IPS-15b (cell line): ENCODE measurements at regions not wholly inside any gene's neighbourhood (a gene's known extent, or its start where the extent isn't known, plus 50 kb on each side); places are given as distances from the start of the nearest gene placed in this dataset.

ENCODE experiments used
- H3K27me3 ChIP-seq: one replicate; pipeline ENCODE4 v1.6.1; 2013; ENCODE audit warnings: low read length; ENCODE audit not compliant: control insufficient read depth, insufficient read depth
- H3K36me3 ChIP-seq: one replicate; pipeline ENCODE4 v1.6.1; 2013; ENCODE audit warnings: low read length; ENCODE audit not compliant: control insufficient read depth, insufficient read depth
- H3K4me1 ChIP-seq: one replicate; pipeline ENCODE4 v1.6.1; 2013; ENCODE audit warnings: mild to moderate bottlenecking, low read length; ENCODE audit not compliant: control insufficient read depth, insufficient read depth
- H3K4me3 ChIP-seq: one replicate; pipeline ENCODE4 v1.5.1; 2013; ENCODE audit warnings: low read depth, low read length
- H3K9ac ChIP-seq: one replicate; pipeline ENCODE4 v1.6.1; 2013; ENCODE audit warnings: low read depth, mild to moderate bottlenecking, low read length
- H3K9me3 ChIP-seq: one replicate; pipeline ENCODE4 v1.6.1; 2013; ENCODE audit warnings: mild to moderate bottlenecking, low read length; ENCODE audit not compliant: control insufficient read depth, insufficient read depth

GRCh38 chr9:106798016-106798799 is 64.8 kb upstream of the ZNF462 start:
- no peaks in the 10 kb centered on the region for H3K27me3 ChIP-seq
- H3K9ac ChIP-seq: no peak overlapping the region
- H3K4me3 ChIP-seq: no peak overlapping the region
- H3K9me3 ChIP-seq: no peaks in the 10 kb centered on the region
- no peaks in the 10 kb centered on the region for H3K4me1 ChIP-seq
- no peaks in the 10 kb centered on the region for H3K36me3 ChIP-seq

GRCh38 chr9:106799152-106799551 is 63.8 kb upstream of the ZNF462 start:
- Histone ChIP-seq H3K4me3 (no peak overlapping the region), H3K36me3 (no peaks in the 10 kb centered on the region)

GRCh38 chr9:106800701-106801270 is 62.2 kb upstream of the ZNF462 start:
- H3K36me3 ChIP-seq: no peaks in the 10 kb centered on the region
- no peaks in the 10 kb centered on the region for H3K9me3 ChIP-seq
- no peaks in the 10 kb centered on the region for H3K27me3 ChIP-seq

More at GRCh38 chr9:106799152-106799551, 63.8 kb upstream of the ZNF462 start:
- no peaks in the 10 kb centered on the region for H3K27me3 ChIP-seq
- H3K9ac ChIP-seq: no peak overlapping the region
- H3K9me3 ChIP-seq: no peaks in the 10 kb centered on the region
- H3K4me1 ChIP-seq: no peaks in the 10 kb centered on the region

GRCh38 chr9:106801816-106802215 is 61.1 kb upstream of the ZNF462 start:
- no peak overlapping the region for H3K4me3 ChIP-seq

More at GRCh38 chr9:106800701-106801270, 62.2 kb upstream of the ZNF462 start:
- Histone ChIP-seq H3K9ac (no peak overlapping the region), H3K4me3 (no peak overlapping the region), H3K4me1 (no peaks in the 10 kb centered on the region)

More at GRCh38 chr9:106801816-106802215, 61.1 kb upstream of the ZNF462 start:
- H3K27me3 ChIP-seq: no peaks in the 10 kb centered on the region
- no peaks in the 10 kb centered on the region for H3K9me3 ChIP-seq
- no peaks in the 10 kb centered on the region for H3K4me1 ChIP-seq
- H3K9ac ChIP-seq: no peak overlapping the region
- H3K36me3 ChIP-seq: no peaks in the 10 kb centered on the region
